BLaER1 treated with 17β-estradiol and CSF1 and Interleukin-3, amounts not matched to agents 10 nM and 100 nM (cell line): ENCODE measurements at regions not wholly inside any gene's neighbourhood (a gene's known extent, or its start where the extent isn't known, plus 50 kb on each side); places are given as distances from the start of the nearest gene placed in this dataset.
A peak's percentile ranks its signal among the peaks of the same experiment; 100 is the strongest.

Experiments used
- H3K27ac ChIP-seq, 11 experiments: shearing (Covaris generic); formaldehyde crosslinking; 2 replicates each; pipeline ENCODE4 v1.8.1; 2022
- H3K27me3 ChIP-seq, 11 experiments: shearing (Covaris generic); formaldehyde crosslinking; 2 replicates each; pipeline ENCODE4 v1.8.1; 2022
- H3K36me3 ChIP-seq, 11 experiments: shearing (Covaris generic); formaldehyde crosslinking; 2 replicates each; pipeline ENCODE4 v1.8.1; 2022
- H3K4me1 ChIP-seq, 10 experiments: shearing (Covaris generic); formaldehyde crosslinking; 2 replicates each; pipeline ENCODE4 v1.8.1; 2022
- H3K4me2 ChIP-seq, 11 experiments: shearing (Covaris generic); formaldehyde crosslinking; 2 replicates each; pipeline ENCODE4 v1.8.1; 2022
- H3K4me3 ChIP-seq, 10 experiments: shearing (Covaris generic); formaldehyde crosslinking; 2 replicates each; pipeline ENCODE4 v1.8.1; 2022
- H3K9ac ChIP-seq, 11 experiments: shearing (Covaris generic); formaldehyde crosslinking; 2 replicates each; pipeline ENCODE4 v1.8.1; 2022
- H3K9me3 ChIP-seq, 11 experiments: shearing (Covaris generic); formaldehyde crosslinking; replicated peaks in 1 of 11; 2 replicates each; pipeline ENCODE4 v1.8.1; 2022
- H4K20me1 ChIP-seq, 11 experiments: shearing (Covaris generic); formaldehyde crosslinking; 2 replicates each; pipeline ENCODE4 v1.8.1; 2022
- Cebpa-rat ChIP-seq, 11 experiments: shearing (Covaris generic); IDR thresholded peaks; 2 replicates each; pipeline ENCODE4 v1.8.1; 2022

- peaks cover 0 to 13% (median 12%) of the 10 kb centered on the region in 10 experiments; a peak in 16 of 20 replicates for H3K4me1 ChIP-seq
- no peak for TF ChIP-seq Cebpa-rat (IDR thresholded peaks at IDR 0.05)
- H3K27ac ChIP-seq: no peak overlapping the region
- no peak overlapping the region for H3K4me3 ChIP-seq
- peaks cover 0 to 5% (median 0%) of the 10 kb centered on the region in 11 experiments; a peak in 1 of 22 replicates for H3K27me3 ChIP-seq
- H3K36me3 ChIP-seq: no peaks in the 10 kb centered on the region
- no peak overlapping the region for H3K9ac ChIP-seq
- H3K4me2 ChIP-seq: peak overlapping the region in 8 of 11 experiments; percentile 60 to 78 (median 72); a peak in 16 of 22 replicates
- H3K9me3 ChIP-seq: no peaks in the 10 kb centered on the region
- H4K20me1 ChIP-seq: peaks cover 0 to 10% (median 0%) of the 10 kb centered on the region in 11 experiments; a peak in 2 of 22 replicates
These were observed 88.8 kb downstream of the CHST1 start for GRCh38 chr11:45576461-45577215.

- H3K4me1 ChIP-seq: peaks cover 0 to 13% (median 12%) of the 10 kb centered on the region in 10 experiments; a peak in 16 of 20 replicates
- H3K27ac ChIP-seq: no peak overlapping the region
- H3K4me2 ChIP-seq: no peak overlapping the region
- TF ChIP-seq Cebpa-rat (IDR thresholded peaks at IDR 0.05): no peak
- H3K36me3 ChIP-seq: no peaks in the 10 kb centered on the region
- no peak overlapping the region for H3K9ac ChIP-seq
- H3K4me3 ChIP-seq: no peak overlapping the region
- peaks cover 0 to 5% (median 0%) of the 10 kb centered on the region in 11 experiments; a peak in 1 of 22 replicates for H3K27me3 ChIP-seq
- peaks cover 0 to 10% (median 0%) of the 10 kb centered on the region in 11 experiments; a peak in 2 of 22 replicates for H4K20me1 ChIP-seq
- H3K9me3 ChIP-seq: no peaks in the 10 kb centered on the region
These were observed 91.7 kb downstream of the CHST1 start for GRCh38 chr11:45573728-45574127.

DNA sequence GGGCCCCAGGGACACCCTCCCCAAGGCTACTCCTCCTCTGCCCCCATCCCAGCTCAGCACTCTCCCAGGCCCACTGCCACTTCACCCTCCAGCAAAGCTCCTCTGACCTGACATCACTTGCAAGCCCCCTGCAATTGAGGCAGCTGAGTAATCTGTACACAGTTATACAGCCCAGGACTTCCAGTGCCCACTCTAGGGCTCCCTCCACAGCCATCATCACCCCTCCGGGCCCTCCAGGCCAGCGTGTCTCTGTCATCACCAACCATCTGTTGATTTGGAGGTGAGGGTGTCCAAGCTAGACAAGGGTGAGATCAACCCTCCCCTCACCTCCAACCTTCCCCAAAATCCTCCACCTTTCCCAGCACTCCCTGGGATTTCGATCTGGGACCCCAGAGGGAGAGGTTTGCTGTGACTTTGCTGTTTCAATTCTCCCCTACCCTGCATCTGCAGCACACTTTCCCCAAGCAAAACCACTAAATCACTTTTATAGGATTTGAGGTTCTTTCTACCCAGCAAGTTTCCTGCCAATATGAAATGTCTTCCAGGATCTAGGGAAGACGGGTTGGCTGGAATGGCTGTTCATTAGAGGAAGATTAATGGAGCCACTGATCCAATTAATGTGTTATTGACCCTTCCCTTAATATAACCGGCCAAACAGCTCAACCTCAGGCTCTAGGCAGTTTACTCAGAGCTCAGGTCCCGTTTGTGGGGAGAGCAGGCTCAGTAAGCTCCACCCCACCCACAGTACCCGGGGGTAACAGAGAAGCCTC lies 92.9 kb downstream of the CHST1 start:
- Histone ChIP-seq H3K4me3 (no peak overlapping the region), H3K27me3 (0 out of 22 replicates have a peak, but pooled peaks cover 0 to 5% (median 0%) of the 10 kb centered on the region in 11 experiments), H4K20me1 (peaks cover 0 to 10% (median 0%) of the 10 kb centered on the region in 11 experiments; a peak in 3 of 22 replicates), H3K4me2 (no peak overlapping the region), H3K4me1 (peaks cover 0 to 13% (median 12%) of the 10 kb centered on the region in 10 experiments; a peak in 16 of 20 replicates), H3K9me3 (no peaks in the 10 kb centered on the region), H3K27ac (no peak overlapping the region), H3K36me3 (no peaks in the 10 kb centered on the region), H3K9ac (no peak overlapping the region)
- no peak for TF ChIP-seq Cebpa-rat (IDR thresholded peaks at IDR 0.05)

GRCh38 chr11:45569776-45570175 lies 95.6 kb downstream of the CHST1 start:
- H3K4me1 ChIP-seq: no peaks in the 10 kb centered on the region
- H3K36me3 ChIP-seq: no peaks in the 10 kb centered on the region
- H4K20me1 ChIP-seq: peaks cover 0 to 3% (median 0%) of the 10 kb centered on the region in 11 experiments; a peak in 3 of 22 replicates
- H3K9me3 ChIP-seq: no peaks in the 10 kb centered on the region
- no peak overlapping the region for H3K9ac ChIP-seq
- no peaks in the 10 kb centered on the region for H3K27me3 ChIP-seq
- no peak for TF ChIP-seq Cebpa-rat (IDR thresholded peaks at IDR 0.05)
- no peak overlapping the region for H3K4me3 ChIP-seq
- H3K4me2 ChIP-seq: no peak overlapping the region
- no peak overlapping the region for H3K27ac ChIP-seq

- H3K36me3 ChIP-seq: no peaks in the 10 kb centered on the region
- H3K4me2 ChIP-seq: no peak overlapping the region
- no peak overlapping the region for H3K9ac ChIP-seq
- no peaks in the 10 kb centered on the region for H3K27me3 ChIP-seq
- peaks cover 0 to 3% (median 0%) of the 10 kb centered on the region in 11 experiments; a peak in 3 of 22 replicates for H4K20me1 ChIP-seq
- TF ChIP-seq Cebpa-rat (IDR thresholded peaks at IDR 0.05): no peak
- no peak overlapping the region for H3K4me3 ChIP-seq
- H3K4me1 ChIP-seq: no peaks in the 10 kb centered on the region
- no peaks in the 10 kb centered on the region for H3K9me3 ChIP-seq
- no peak overlapping the region for H3K27ac ChIP-seq
These were observed 97.4 kb downstream of the CHST1 start for GRCh38 chr11:45568049-45568448.

DNA sequence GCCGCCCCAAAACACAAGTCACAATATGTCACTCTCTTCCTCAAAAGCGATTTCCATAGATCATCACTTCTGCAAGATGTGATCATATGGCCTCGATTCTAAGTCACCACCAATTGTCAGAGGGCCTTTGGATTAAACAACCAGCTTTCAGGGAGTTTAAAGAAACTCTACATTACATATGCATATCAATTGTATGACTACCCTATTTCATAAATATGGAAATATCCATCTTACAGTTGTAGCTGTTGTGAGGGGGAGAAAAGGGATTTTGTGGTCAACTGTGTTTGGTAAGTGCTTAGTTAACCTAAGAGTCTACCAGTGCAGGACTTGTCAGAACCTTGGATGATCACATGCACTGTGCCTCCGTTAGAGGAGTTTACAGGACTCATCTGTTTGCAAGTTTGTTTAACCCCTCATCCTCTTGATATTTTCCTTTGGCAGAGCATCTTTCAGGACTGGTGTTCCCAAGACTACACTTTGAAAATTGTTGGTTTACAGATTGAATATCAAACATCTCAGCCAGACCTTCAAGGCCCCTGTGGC lies 99.9 kb downstream of the CHST1 start:
- H3K27me3 ChIP-seq: no peaks in the 10 kb centered on the region
- H3K27ac ChIP-seq: no peak overlapping the region
- H3K9me3 ChIP-seq: no peaks in the 10 kb centered on the region
- peaks cover 0 to 8% (median 0%) of the 10 kb centered on the region in 11 experiments; a peak in 3 of 22 replicates for H4K20me1 ChIP-seq
- H3K36me3 ChIP-seq: no peaks in the 10 kb centered on the region
- H3K4me1 ChIP-seq: 0 out of 20 replicates have a peak, but pooled peaks cover 0 to under 1% (median 0%) of the 10 kb centered on the region in 10 experiments
- no peak overlapping the region for H3K9ac ChIP-seq
- TF ChIP-seq Cebpa-rat (IDR thresholded peaks at IDR 0.05): no peak
- no peak overlapping the region for H3K4me3 ChIP-seq
- H3K4me2 ChIP-seq: no peak overlapping the region

GRCh38 chr11:45563810-45564209 lies 101.6 kb downstream of the CHST1 start:
- Histone ChIP-seq H3K4me1 (0 out of 20 replicates have a peak, but pooled peaks cover 0 to 6% (median 0%) of the 10 kb centered on the region in 10 experiments), H4K20me1 (peaks cover 0 to 8% (median 0%) of the 10 kb centered on the region in 11 experiments; a peak in 3 of 22 replicates), H3K4me3 (no peak overlapping the region), H3K27ac (no peak overlapping the region), H3K4me2 (no peak overlapping the region), H3K36me3 (no peaks in the 10 kb centered on the region), H3K9me3 (no peaks in the 10 kb centered on the region), H3K27me3 (no peaks in the 10 kb centered on the region), H3K9ac (no peak overlapping the region)
- no peak for TF ChIP-seq Cebpa-rat (IDR thresholded peaks at IDR 0.05)

DNA sequence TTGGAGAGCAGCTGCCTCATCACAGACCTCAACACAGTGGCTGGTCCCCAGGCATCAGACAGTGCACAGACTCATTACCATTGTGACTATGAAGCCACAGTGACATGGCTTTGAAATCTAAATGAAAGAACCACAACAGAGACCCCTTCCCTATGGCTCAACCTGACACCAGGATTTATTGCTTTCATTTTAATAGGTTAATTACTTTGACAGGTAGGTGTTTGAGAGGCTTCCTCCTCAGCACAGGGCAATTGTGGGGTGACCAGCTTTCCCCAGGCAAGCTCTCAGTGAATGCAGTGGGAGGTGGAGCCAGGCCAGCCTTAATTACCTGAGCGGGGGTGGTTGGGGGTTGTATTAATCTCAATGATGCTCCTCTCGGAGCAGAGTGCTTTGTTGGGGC lies 102.3 kb downstream of the CHST1 start:
- Histone ChIP-seq H4K20me1 (peaks cover 0 to 8% (median 0%) of the 10 kb centered on the region in 11 experiments; a peak in 3 of 22 replicates), H3K4me3 (no peak overlapping the region), H3K4me2 (no peak overlapping the region), H3K27ac (no peak overlapping the region), H3K9me3 (peaks cover 0 to under 1% (median 0%) of the 10 kb centered on the region in 11 experiments; a peak in 1 of 22 replicates), H3K36me3 (no peaks in the 10 kb centered on the region), H3K9ac (no peak overlapping the region), H3K4me1 (0 out of 20 replicates have a peak, but pooled peaks cover 0 to 6% (median 0%) of the 10 kb centered on the region in 10 experiments), H3K27me3 (no peaks in the 10 kb centered on the region)
- no peak for TF ChIP-seq Cebpa-rat (IDR thresholded peaks at IDR 0.05)

- Histone ChIP-seq H3K9ac (no peak overlapping the region), H3K4me2 (no peak overlapping the region), H3K4me3 (no peak overlapping the region), H3K27ac (no peak overlapping the region), H4K20me1 (peaks cover 0 to 8% (median 0%) of the 10 kb centered on the region in 11 experiments; a peak in 3 of 22 replicates), H3K9me3 (peaks cover 0 to 11% (median 0%) of the 10 kb centered on the region in 11 experiments; a peak in 4 of 22 replicates), H3K27me3 (no peaks in the 10 kb centered on the region), H3K4me1 (peaks cover 0 to 6% (median 0%) of the 10 kb centered on the region in 10 experiments; a peak in 1 of 20 replicates), H3K36me3 (no peaks in the 10 kb centered on the region)
- no peak for TF ChIP-seq Cebpa-rat (IDR thresholded peaks at IDR 0.05)
These were observed 104.5 kb downstream of the CHST1 start for GRCh38 chr11:45560913-45561281.
